Activated CD8-positive, alpha-beta memory T cell treated with anti-CD3 and anti-CD28 coated beads, Interleukin-2, amount 50 U/mL, for 4 hours (primary cell): ENCODE measurements at regions not wholly inside any gene's neighbourhood (a gene's known extent, or its start where the extent isn't known, plus 50 kb on each side); places are given as distances from the start of the nearest gene placed in this dataset.

Experiments used
- DNase-seq: peaks from one replicate; pipeline ENCODE4 v3.0.0-alpha.2; 2020

- no peak for DNase-seq
Observed at GRCh38 chr20:60816901-60817300, 435.2 kb upstream of the CDH4 start.

- DNase-seq: no peak
Observed at GRCh38 chr20:60817891-60818290, 434.2 kb upstream of the CDH4 start.

DNA sequence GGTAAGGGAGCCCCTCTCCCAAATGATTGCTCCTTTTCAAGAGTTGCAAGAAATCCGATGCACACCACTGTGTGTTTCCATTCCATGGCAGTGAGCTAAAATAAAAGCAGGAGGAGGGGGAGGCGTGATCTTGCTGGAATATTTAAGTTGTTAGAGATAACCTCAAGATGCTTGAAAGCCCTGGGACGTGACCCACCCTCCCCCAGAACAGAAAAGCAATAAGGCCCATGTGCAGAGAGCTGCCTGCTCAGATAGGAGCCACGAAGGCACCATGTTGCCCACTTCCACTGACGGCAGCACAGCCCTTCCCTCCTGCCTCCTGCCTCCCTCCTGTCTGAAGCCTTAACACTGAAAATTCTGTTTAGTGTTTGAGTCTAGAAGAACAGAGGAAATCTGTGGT lies 432.6 kb upstream of the CDH4 start:
- DNase-seq: no peak

DNA sequence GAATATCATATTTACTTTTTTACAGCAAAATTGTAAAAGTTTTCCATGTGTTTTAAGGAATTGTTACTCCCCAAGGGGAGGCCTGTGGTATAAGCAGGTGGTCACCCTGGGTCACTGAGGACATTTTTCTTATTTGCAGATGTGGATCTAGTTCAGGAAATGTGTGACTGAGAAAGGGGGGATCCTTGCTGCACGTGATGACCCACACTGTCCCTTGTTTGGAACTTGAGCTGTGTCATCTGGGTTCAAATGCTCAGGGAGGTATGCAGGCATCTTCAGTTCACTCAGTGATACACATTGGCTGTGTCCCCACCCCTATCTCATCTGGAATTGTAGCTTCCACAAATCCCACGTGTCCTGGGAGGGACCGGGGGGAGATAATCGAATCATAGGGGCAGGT lies 431.9 kb upstream of the CDH4 start:
- no peak for DNase-seq

GRCh38 chr20:60820918-60821317 lies 431.1 kb upstream of the CDH4 start:
- DNase-seq: no peak

DNA sequence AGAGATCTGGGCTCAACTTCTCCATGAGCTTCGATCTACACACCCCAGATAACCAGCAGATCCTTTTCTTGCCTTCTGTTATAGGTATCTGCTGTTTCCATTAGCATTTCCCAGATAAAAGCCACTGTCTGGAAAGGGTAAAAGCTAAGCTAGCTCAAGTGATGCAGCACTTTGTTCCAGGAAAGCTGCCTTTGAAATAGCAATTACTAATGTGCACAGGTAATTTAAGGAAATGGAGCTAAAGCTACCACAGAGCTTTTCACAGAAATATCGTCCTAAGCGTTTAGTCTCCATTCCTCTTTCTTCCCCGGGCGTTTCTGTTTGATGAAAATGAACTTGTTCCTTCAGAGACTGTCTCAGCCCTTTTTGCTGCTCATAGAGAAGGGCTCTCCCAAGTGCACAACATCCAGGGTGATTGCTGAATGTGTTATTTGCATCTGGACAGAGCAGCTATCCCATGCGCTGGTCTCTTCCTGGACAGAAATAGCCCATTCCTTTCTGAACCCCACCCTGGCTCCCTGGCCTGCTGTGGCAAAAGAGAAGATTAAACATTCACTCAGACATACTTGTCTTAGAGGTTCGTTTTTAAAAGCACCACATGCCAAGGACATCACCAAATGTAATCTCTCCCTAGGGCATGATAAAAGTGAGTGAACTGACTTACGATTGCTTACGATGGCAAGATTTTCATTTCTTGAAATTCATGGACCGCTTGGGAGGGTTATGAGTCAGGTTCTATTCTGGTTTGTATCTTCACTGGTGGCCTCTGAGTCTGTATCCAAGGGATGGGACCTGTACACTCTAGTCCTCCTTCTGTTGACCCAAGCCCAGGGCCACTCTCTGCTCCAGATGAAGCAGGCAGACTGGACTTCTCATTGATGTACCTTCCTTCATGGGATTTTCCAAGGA lies 429.1 kb upstream of the CDH4 start:
- DNase-seq: no peak

- no peak for DNase-seq
Observed at GRCh38 chr20:60835876-60836275, 416.2 kb upstream of the CDH4 start.

- DNase-seq: no peak
Observed at GRCh38 chr20:60837173-60837770, 414.8 kb upstream of the CDH4 start.

GRCh38 chr20:60838297-60838696 lies 413.8 kb upstream of the CDH4 start:
- DNase-seq: no peak

- no peak for DNase-seq
Observed at GRCh38 chr20:60840971-60841370, 411.1 kb upstream of the CDH4 start.

DNA sequence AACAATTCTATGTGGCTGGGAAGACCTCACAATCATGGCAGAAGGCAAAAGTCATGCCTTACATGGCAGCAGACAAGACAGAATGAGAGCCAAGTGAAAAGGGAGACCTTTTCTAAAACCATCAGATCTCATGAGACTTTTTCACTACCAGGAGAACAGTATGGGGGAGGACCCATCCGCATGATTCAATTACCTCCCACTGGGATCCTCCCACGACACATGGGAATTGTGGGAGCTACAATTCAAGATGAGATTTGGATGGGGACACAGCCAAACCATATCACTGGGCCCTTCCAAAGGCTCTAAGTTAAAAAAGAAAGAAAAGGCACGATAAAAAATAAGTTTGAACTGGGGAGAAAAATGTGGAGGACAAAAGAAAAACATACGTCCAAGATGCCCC lies 406.9 kb upstream of the CDH4 start:
- DNase-seq: no peak

DNA sequence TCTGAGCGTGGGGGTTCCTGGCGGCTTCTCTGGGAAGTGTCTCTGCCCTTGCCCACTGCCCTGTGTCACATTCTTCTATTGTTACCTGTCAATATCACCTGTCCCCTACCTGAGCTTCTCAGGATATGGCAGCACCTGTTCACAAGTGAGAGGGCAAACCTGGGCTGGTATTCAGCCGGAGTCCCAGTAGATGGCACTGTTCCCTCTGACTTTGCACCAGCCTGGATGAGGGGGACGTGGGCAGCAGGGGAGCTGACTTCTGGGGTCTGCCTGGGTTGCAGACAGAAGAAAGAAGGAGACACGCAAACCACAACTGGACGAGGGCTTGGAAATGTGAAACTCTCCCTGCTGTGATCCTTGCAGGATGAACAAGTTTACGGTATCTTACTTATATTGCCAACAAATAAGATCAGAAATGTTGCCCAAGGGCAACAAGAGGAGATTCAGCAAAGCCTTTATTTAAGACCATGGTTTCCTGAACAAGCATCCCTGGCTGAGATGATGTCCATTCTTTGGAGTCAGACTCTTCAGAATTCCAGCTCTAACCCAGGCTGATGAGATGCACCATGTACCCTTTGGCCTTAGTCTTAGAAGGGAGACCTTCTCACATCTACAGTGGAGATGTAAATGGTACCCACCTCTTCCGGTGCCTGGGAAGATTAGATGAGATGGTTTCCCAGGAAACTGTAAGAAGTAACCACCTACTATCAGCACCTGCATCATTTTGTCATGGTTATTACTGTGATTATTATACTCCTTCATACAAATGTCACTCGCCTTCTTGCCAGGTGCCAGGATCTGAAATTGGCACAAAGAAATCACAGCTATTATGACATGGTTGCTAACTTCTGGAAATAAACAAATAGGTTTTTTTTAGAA lies 400.0 kb upstream of the CDH4 start:
- no peak for DNase-seq

GRCh38 chr20:60857708-60858107 lies 394.4 kb upstream of the CDH4 start:
- no peak for DNase-seq

DNA sequence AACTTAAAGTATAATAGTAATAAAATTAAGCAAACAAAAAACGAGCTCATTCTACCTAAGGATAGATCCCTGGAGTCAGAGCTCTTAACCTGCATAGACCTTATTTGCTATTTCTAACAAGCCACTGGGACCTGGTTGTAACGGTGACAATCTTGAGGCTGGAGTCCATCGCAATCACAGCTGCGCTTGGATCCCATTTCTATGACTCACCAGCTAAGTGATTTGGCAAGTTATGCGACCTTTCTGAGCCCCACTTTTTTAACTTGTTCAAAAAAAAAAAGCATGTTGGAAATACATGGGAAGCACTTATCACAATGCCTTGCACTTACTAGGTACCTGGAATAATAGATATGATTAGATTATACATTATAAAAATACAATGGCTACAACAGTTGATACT lies 389.5 kb upstream of the CDH4 start:
- DNase-seq: no peak

GRCh38 chr20:60863548-60863947 lies 388.5 kb upstream of the CDH4 start:
- no peak for DNase-seq

DNA sequence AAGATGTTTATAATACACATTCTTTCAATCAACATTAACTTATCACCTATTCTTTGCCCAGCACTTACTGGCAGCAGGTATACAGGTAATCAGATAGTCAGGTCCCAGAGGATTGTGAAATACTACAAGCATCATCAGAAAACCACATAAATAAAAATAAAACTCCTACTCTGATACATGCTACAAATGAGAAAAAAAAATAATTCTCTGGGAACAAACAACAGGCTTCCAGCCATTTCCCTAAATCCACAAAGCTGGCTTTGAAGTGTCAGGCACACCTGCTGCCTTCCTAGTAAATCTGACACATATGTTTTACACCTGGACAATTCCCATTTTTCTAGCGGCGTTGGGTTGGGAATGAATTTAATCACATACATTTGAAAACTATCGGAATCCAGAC lies 384.5 kb upstream of the CDH4 start:
- DNase-seq: no peak

- DNase-seq: no peak
Observed at GRCh38 chr20:60868316-60868891, 383.7 kb upstream of the CDH4 start.

DNA sequence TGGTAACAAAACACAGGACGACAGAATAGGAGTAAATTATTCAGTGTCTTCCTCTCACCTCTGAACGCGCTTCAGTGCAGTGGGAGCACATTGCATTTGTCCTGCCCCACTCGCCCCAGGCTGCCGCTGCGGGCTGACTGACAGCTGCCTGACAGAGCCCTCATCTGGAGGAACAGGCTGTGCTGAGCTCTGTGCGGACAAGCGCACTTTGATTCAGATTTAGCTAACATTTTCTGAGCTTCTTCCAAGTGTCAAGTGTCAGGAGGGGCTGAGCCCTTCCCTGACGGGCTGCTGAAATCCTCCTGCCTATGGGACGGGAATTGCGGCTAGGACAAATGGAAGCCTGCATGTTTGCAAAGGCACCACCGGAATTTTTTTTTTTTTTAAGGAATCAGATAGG lies 383.0 kb upstream of the CDH4 start:
- DNase-seq: no peak

- no peak for DNase-seq
Observed at GRCh38 chr20:60869625-60870024, 382.4 kb upstream of the CDH4 start.

DNA sequence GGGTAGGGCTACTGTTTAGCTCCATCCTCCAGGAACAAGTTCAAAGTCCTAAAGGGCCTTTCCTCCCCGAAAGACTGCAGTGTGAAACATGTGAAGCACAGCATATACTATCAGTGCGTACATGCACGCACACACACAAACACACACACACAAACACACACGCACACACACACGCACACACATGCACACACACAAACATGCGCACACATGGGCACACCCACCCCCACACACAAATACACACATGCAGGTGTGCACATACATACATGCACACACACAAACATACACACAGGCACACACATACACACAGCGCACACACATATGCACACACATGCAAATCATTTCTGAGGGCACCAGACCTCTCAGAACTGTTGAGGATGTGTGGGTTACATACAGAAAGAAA lies 382.0 kb upstream of the CDH4 start:
- no peak for DNase-seq

DNA sequence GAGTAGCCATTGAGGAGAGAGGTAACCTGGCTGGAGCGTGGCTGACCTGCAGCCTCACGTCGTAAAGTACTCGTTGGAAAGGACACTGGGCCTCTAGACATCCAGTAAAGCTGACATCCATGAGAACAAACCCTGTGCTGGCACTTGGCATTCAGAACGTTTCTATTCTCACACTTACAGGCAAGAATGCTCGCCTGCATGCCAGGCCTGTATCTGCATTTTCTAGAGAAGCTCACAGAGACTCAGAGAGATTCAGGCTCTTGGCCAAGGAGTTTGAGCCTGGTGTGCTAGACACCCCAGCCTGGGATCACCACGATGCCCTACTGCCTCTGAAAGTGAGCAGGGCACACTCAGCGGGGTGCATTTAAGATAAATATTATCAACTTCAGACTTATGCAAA lies 379.8 kb upstream of the CDH4 start:
- no peak for DNase-seq

DNA sequence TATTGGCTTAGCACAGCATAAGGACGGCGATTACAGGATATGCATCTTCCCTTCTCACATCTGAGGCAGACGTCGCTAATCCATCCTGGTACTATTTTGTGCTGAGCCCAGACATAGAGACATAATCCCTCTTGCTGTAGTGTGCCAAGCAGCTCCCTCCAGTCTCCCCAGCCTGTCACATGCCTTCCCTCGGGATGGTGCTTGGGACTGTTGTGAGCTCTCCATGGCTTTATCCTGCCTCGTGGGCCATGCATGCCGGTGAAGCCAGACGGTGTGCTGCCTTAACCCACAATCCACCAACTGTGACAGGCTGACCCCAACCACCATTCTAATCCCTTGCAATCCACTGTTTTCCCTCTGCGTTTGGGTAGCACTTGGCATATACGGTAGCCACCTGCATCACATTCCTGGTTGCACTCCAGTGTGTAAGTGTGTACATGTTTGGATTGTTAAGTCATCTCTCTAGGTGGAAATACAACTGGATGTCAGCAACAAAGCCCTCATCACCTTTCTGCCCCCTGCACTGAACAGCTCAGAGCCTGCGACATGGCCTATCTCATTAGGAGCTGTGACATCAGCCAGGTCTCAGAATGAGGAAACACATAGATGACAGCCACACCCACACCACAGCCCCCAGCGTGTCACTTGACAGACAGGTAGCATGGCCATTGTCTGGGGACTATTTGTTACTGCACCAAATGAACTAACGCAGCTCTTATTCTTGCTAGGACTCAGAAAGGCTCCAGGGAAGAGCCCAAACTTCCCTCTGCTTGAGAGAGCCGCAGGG lies 374.8 kb upstream of the CDH4 start:
- no peak for DNase-seq
